Liver (tissue), 3 donors: ENCODE measurements at regions not wholly inside any gene's neighbourhood (a gene's known extent, or its start where the extent isn't known, plus 50 kb on each side); places are given as distances from the start of the nearest gene placed in this dataset.
"Not testable (repeated sequence)": the region's sequence is repeated elsewhere in the genome, so short reads cannot be mapped to it uniquely, and the experiment has no call there.

Experiments used
- ATF3 ChIP-seq: IDR thresholded peaks from 2 replicates; pipeline ENCODE4 v1.6.1; 2016; ENCODE audit warnings: antibody characterized with exemption
- CTCF ChIP-seq: fragments of 150-350 bp; IDR thresholded peaks from 2 replicates; pipeline ENCODE4 v1.5.1; 2017; ENCODE audit warnings: improper control_type of control experiment, low read depth, low read length; ENCODE audit not compliant: missing input control
- FOXA1 ChIP-seq: IDR thresholded peaks from 2 replicates; pipeline ENCODE4 v1.6.1; 2016; ENCODE audit warnings: antibody characterized with exemption
- JUND ChIP-seq, 2 donors: IDR thresholded peaks; 2 replicates each; pipeline ENCODE4 v1.6.1; 2016; ENCODE audit warnings: antibody characterized with exemption in 2 of 2
- MAX ChIP-seq: IDR thresholded peaks from 2 replicates; pipeline ENCODE4 v1.6.1; 2016; ENCODE audit warnings: antibody characterized with exemption
- REST ChIP-seq: IDR thresholded peaks from 2 replicates; pipeline ENCODE4 v1.6.1; 2016; ENCODE audit warnings: antibody characterized with exemption, mild to moderate bottlenecking
- YY1 ChIP-seq: IDR thresholded peaks from 2 replicates; pipeline ENCODE4 v1.6.1; 2016; ENCODE audit warnings: antibody characterized with exemption, mild to moderate bottlenecking
- donor health status: healthy.
- donor health status: healthy.

- not testable (repeated sequence) for TF ChIP-seq MAX; CTCF; JUND (IDR thresholded peaks at IDR 0.05); YY1; REST; ATF3; FOXA1
These were observed 51.3 kb upstream of the DCLK2 start for GRCh38 chr4:150026987-150027386.
